DOHH2 (cell line): ENCODE measurements at regions not wholly inside any gene's neighbourhood (a gene's known extent, or its start where the extent isn't known, plus 50 kb on each side); places are given as distances from the start of the nearest gene placed in this dataset.

Experiments
- H3F3A ChIP-seq: fragments of 200-600 bp; sonication (generic), shearing (Covaris generic); 2 replicates; pipeline ENCODE4 v1.6.0; 2016; ENCODE audit warnings: antibody characterized with exemption, mild to moderate bottlenecking; ENCODE audit not compliant: control insufficient read depth, insufficient read depth
- H3K27ac ChIP-seq: fragments of 200-600 bp; sonication (generic); 2 replicates; pipeline ENCODE4 v1.5.1; 2014; ENCODE audit warnings: low read depth, mild to moderate bottlenecking, low read length, moderate library complexity
- H3K27me3 ChIP-seq: fragments of 200-600 bp; sonication (generic); 2 replicates; pipeline ENCODE4 v1.6.1; 2014; ENCODE audit warnings: mild to moderate bottlenecking, low read length, mixed read lengths; ENCODE audit not compliant: control insufficient read depth
- H3K36me3 ChIP-seq: fragments of 200-600 bp; sonication (generic); 2 replicates; pipeline ENCODE4 v1.6.1; 2014; ENCODE audit warnings: mild to moderate bottlenecking, low read length, moderate library complexity, mixed read lengths; ENCODE audit not compliant: control insufficient read depth
- H3K4me1 ChIP-seq: fragments of 200-600 bp; sonication (generic); 2 replicates; pipeline ENCODE4 v1.6.1; 2014; ENCODE audit warnings: mild to moderate bottlenecking, low read length, mixed read lengths; ENCODE audit not compliant: control insufficient read depth
- H3K4me2 ChIP-seq: fragments of 200-600 bp; sonication (generic); 2 replicates; pipeline ENCODE4 v1.6.0; 2014; ENCODE audit warnings: mild to moderate bottlenecking, low read length, moderate library complexity
- H3K4me3 ChIP-seq: fragments of 200-600 bp; sonication (generic); 2 replicates; pipeline ENCODE4 v1.5.1; 2014; ENCODE audit warnings: mild to moderate bottlenecking, low read length, mixed read lengths
- H3K79me2 ChIP-seq: fragments of 200-600 bp; sonication (generic); 2 replicates; pipeline ENCODE4 v1.6.1; 2014; ENCODE audit warnings: mild to moderate bottlenecking, low read length, mixed read lengths; ENCODE audit not compliant: control insufficient read depth
- H3K9me2 ChIP-seq: fragments of 200-600 bp; sonication (generic); replicated peaks from 2 replicates; pipeline ENCODE4 v1.6.1; 2014; ENCODE audit warnings: mild to moderate bottlenecking, low read length, mixed read lengths; ENCODE audit not compliant: control insufficient read depth
- H3K9me3 ChIP-seq: fragments of 200-600 bp; sonication (generic); 2 replicates; pipeline ENCODE4 v1.6.1; 2014; ENCODE audit warnings: antibody characterized with exemption, low read length, mixed read lengths; ENCODE audit not compliant: control insufficient read depth, insufficient read depth
- H4K20me1 ChIP-seq: fragments of 200-600 bp; sonication (generic); 2 replicates; pipeline ENCODE4 v1.6.0; 2014; ENCODE audit warnings: low read depth, mild to moderate bottlenecking, antibody characterized with exemption, low read length, moderate library complexity; ENCODE audit not compliant: control insufficient read depth, insufficient read depth
- CTCF ChIP-seq: fragments of 200-600 bp; sonication (generic); IDR thresholded peaks from one replicate; pipeline ENCODE4 v1.5.1; 2014; ENCODE audit warnings: antibody characterized with exemption, mild to moderate bottlenecking, low read depth, low read length; ENCODE audit not compliant: poor library complexity, severe bottlenecking
- EZH2phosphoT487 ChIP-seq: fragments of 200-600 bp; sonication (generic); IDR thresholded peaks from 2 replicates; pipeline ENCODE4 v1.6.1; 2017; ENCODE audit warnings: borderline replicate concordance, mild to moderate bottlenecking, antibody characterized with exemption, low read length, moderate library complexity, mixed read lengths

GRCh38 chr19:13705201-13705600 is 59.1 kb upstream of the MRI1 start:
- no peak overlapping the region for H3K27ac ChIP-seq
- H3K9me3 ChIP-seq, result no peaks in the 10 kb centered on the region
- no peaks in the 10 kb centered on the region for H3F3A ChIP-seq
- no peaks in the 10 kb centered on the region for H3K4me1 ChIP-seq
- no peak overlapping the region for H3K4me2 ChIP-seq
- no peaks in the 10 kb centered on the region for H4K20me1 ChIP-seq
- H3K79me2 ChIP-seq, result no peaks in the 10 kb centered on the region
- H3K27me3 ChIP-seq, result no peaks in the 10 kb centered on the region
- no peaks in the 10 kb centered on the region for H3K9me2 ChIP-seq
- no peak overlapping the region for H3K4me3 ChIP-seq
- H3K36me3 ChIP-seq, result no peaks in the 10 kb centered on the region
- TF ChIP-seq EZH2phosphoT487, result no peak
- TF ChIP-seq CTCF, result no peak

GRCh38 chr19:13701624-13702023 is 62.7 kb upstream of the MRI1 start:
- Histone ChIP-seq H3K4me1 (no peaks in the 10 kb centered on the region), H3K4me2 (no peak overlapping the region), H3K79me2 (no peaks in the 10 kb centered on the region), H3K4me3 (no peak overlapping the region), H3K36me3 (no peaks in the 10 kb centered on the region), H3K27ac (no peak overlapping the region), H3K9me2 (no peaks in the 10 kb centered on the region), H3K9me3 (no peaks in the 10 kb centered on the region), H4K20me1 (no peaks in the 10 kb centered on the region), H3K27me3 (no peaks in the 10 kb centered on the region), H3F3A (no peaks in the 10 kb centered on the region)
- TF ChIP-seq EZH2phosphoT487 (no peak), CTCF (no peak)

- Histone ChIP-seq H3K9me3 (no peaks in the 10 kb centered on the region), H3K27ac (no peak overlapping the region), H3K79me2 (no peaks in the 10 kb centered on the region), H3K4me3 (no peak overlapping the region), H3K27me3 (no peaks in the 10 kb centered on the region), H3K4me2 (no peak overlapping the region), H3K36me3 (no peaks in the 10 kb centered on the region), H3K4me1 (no peaks in the 10 kb centered on the region), H3K9me2 (no peaks in the 10 kb centered on the region), H4K20me1 (no peaks in the 10 kb centered on the region), H3F3A (no peaks in the 10 kb centered on the region)
- TF ChIP-seq EZH2phosphoT487 (no peak), CTCF (no peak)
Observed at GRCh38 chr19:13700621-13701020, 63.7 kb upstream of the MRI1 start.

DNA sequence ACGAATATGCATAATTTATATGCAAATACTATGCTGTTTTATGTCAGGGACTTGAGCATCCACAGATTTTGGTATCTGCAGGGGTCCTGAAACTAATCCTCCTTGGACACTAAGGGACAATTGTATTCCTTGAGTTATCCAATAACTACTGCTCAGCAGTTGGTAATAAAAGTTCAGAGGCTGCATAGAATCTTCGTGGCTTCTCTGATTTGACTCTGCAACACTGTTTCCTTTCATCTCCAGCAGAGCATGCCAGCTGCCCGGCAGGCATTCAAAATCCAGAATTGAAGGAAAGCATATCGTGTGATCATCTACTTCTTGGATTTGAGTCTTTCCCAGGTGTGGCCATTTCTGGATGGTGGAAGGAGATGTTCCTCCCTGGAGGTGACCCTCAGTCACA is 64.5 kb upstream of the MRI1 start:
- Histone ChIP-seq H3K36me3 (no peaks in the 10 kb centered on the region), H3K4me2 (no peak overlapping the region), H3K9me2 (no peaks in the 10 kb centered on the region), H3K4me3 (no peak overlapping the region), H3K27me3 (no peaks in the 10 kb centered on the region), H4K20me1 (no peaks in the 10 kb centered on the region), H3F3A (no peaks in the 10 kb centered on the region), H3K79me2 (no peaks in the 10 kb centered on the region), H3K27ac (no peak overlapping the region), H3K9me3 (no peaks in the 10 kb centered on the region), H3K4me1 (no peaks in the 10 kb centered on the region)
- TF ChIP-seq EZH2phosphoT487 (no peak), CTCF (no peak)
